ENCODE measurements at regions not wholly inside any gene's neighbourhood (a gene's known extent, or its start where the extent isn't known, plus 50 kb on each side); places are given as distances from the start of the nearest gene placed in this dataset.

GRCh38 chr20:11502061-11502460, 415.6 kb upstream of the BTBD3 start:
- no peak for TF ChIP-seq CTCF (IDR thresholded peaks at IDR 0.05)
- TF ChIP-seq POLR2AphosphoS5 (IDR thresholded peaks at IDR 0.05) = no peak
